ENCODE measurements at regions not wholly inside any gene's neighbourhood (a gene's known extent, or its start where the extent isn't known, plus 50 kb on each side); places are given as distances from the start of the nearest gene placed in this dataset.

- H3K4me3 ChIP-seq (ENCODE audit: low read depth, low read length) = no peak overlapping the region
- no peak for TF ChIP-seq CTCF (conservative IDR thresholded peaks at IDR 0.05; ENCODE audit: low read depth, low read length)
- DNase-seq (ENCODE audit: low read depth) = no peak
These were observed 1898.9 kb downstream of the OLFM4 start for GRCh38 chr13:54927538-54927937.

GRCh38 chr13:54928071-54928470 lies 1899.5 kb downstream of the OLFM4 start:
- DNase-seq (ENCODE audit: low read depth) = no peak
- H3K4me3 ChIP-seq (ENCODE audit: low read depth, low read length) = no peak overlapping the region
- TF ChIP-seq CTCF (conservative IDR thresholded peaks at IDR 0.05; ENCODE audit: low read depth, low read length) = no peak

DNA sequence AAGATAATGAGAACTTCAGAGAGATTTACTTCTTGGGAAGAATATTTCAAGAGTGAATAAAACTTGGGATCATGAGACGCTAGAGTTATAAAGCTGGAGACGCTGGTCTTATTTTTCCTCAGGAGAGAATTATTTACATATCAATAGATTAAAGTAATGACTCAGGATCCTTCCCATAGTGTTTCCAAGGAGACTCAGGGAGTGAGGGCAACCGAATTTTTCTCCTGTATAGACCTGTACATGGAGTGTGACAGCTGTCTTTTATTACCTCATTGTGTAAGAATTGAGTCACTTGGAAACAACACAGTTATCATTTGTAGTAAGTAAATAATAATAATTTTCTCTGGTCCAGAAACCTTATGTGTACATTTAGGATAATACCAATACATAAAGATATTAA lies 1905.5 kb downstream of the OLFM4 start:
- TF ChIP-seq CTCF (conservative IDR thresholded peaks at IDR 0.05; ENCODE audit: low read depth, low read length) = no peak
- no peak for DNase-seq (ENCODE audit: low read depth)
- H3K4me3 ChIP-seq (ENCODE audit: low read depth, low read length) = no peak overlapping the region

GRCh38 chr13:54945973-54946372 lies 1917.4 kb downstream of the OLFM4 start:
- no peak for DNase-seq (ENCODE audit: low read depth)
- no peak overlapping the region for H3K4me3 ChIP-seq (ENCODE audit: low read depth, low read length)
- no peak for TF ChIP-seq CTCF (conservative IDR thresholded peaks at IDR 0.05; ENCODE audit: low read depth, low read length)

GRCh38 chr13:54949735-54950134 lies 1921.1 kb downstream of the OLFM4 start:
- TF ChIP-seq CTCF (conservative IDR thresholded peaks at IDR 0.05; ENCODE audit: low read depth, low read length) = no peak
- DNase-seq (ENCODE audit: low read depth) = no peak
- no peak overlapping the region for H3K4me3 ChIP-seq (ENCODE audit: low read depth, low read length)

- no peak overlapping the region for H3K4me3 ChIP-seq (ENCODE audit: low read depth, low read length)
- no peak for TF ChIP-seq CTCF (conservative IDR thresholded peaks at IDR 0.05; ENCODE audit: low read depth, low read length)
- no peak for DNase-seq (ENCODE audit: low read depth)
These were observed 1921.9 kb downstream of the OLFM4 start for GRCh38 chr13:54950546-54950945.

DNA sequence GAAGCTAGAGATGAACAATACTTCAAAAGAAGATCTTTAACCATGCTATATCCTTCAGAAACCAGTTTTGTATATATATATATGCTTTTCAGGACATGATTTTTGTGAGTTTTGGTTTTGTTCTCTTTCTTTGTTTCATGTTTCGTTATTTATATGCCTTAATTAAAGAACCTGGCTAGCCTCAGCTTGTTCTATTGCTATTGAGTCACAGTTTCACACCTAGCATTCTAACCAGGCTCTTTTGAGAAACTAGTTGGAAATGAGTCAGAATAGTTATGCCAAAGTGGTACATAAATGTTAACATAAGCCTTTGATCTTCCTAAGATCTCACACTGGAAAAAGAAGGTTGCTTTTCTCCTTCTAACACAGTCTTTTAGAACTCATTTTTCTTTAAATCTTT lies 1925.2 kb downstream of the OLFM4 start:
- no peak overlapping the region for H3K4me3 ChIP-seq (ENCODE audit: low read depth, low read length)
- no peak for DNase-seq (ENCODE audit: low read depth)
- no peak for TF ChIP-seq CTCF (conservative IDR thresholded peaks at IDR 0.05; ENCODE audit: low read depth, low read length)
